GM12865 (cell line): ENCODE measurements at regions not wholly inside any gene's neighbourhood (a gene's known extent, or its start where the extent isn't known, plus 50 kb on each side); places are given as distances from the start of the nearest gene placed in this dataset.

ENCODE experiments used
- DNase-seq: peaks from one replicate; pipeline ENCODE4 v3.0.0; 2010; ENCODE audit warnings: low read depth
- H3K4me3 ChIP-seq: 2 replicates; pipeline ENCODE4 v1.5.1; 2011; ENCODE audit warnings: mild to moderate bottlenecking, low read depth, low read length, control low read depth
- TF ChIP-seq, protein P1 (sequence below): IDR thresholded peaks from 2 replicates; pipeline ENCODE4 v1.5.1; 2011; ENCODE audit warnings: low read length, control low read depth, low read depth, inconsistent platforms; ENCODE audit not compliant: insufficient read depth; ENCODE audit errors: missing control alignments

- no peak overlapping the region for H3K4me3 ChIP-seq
- DNase-seq: no peak
- TF ChIP-seq, protein P1, sequence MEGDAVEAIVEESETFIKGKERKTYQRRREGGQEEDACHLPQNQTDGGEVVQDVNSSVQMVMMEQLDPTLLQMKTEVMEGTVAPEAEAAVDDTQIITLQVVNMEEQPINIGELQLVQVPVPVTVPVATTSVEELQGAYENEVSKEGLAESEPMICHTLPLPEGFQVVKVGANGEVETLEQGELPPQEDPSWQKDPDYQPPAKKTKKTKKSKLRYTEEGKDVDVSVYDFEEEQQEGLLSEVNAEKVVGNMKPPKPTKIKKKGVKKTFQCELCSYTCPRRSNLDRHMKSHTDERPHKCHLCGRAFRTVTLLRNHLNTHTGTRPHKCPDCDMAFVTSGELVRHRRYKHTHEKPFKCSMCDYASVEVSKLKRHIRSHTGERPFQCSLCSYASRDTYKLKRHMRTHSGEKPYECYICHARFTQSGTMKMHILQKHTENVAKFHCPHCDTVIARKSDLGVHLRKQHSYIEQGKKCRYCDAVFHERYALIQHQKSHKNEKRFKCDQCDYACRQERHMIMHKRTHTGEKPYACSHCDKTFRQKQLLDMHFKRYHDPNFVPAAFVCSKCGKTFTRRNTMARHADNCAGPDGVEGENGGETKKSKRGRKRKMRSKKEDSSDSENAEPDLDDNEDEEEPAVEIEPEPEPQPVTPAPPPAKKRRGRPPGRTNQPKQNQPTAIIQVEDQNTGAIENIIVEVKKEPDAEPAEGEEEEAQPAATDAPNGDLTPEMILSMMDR: no peak
Observed at GRCh38 chr10:21184216-21184615, 287.1 kb upstream of the NEBL start.

- no peak overlapping the region for H3K4me3 ChIP-seq
- TF ChIP-seq, protein P1: no peak
- DNase-seq: no peak
Observed at GRCh38 chr10:21183025-21183424, 285.9 kb upstream of the NEBL start.

DNA sequence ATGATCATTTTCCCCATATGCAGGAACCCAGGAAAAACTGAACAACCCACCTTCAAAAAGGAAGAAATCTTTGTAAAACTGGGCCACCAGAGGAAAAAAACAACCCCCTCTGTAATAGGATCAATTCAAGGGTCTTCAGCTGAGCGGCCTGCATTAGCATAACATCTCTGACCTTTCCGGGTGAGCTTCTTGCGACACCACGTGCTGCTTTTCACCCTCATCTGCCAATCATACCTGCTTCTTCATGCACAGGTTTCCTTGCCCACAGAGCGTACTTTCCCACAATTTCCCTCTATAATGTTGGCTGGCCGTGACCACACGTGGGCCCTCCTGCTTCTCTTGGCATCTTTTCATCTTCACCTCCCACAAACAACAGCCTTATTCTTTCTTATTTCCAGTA is 284.3 kb upstream of the NEBL start:
- no peak overlapping the region for H3K4me3 ChIP-seq
- TF ChIP-seq, protein P1: no peak
- DNase-seq: no peak

DNA sequence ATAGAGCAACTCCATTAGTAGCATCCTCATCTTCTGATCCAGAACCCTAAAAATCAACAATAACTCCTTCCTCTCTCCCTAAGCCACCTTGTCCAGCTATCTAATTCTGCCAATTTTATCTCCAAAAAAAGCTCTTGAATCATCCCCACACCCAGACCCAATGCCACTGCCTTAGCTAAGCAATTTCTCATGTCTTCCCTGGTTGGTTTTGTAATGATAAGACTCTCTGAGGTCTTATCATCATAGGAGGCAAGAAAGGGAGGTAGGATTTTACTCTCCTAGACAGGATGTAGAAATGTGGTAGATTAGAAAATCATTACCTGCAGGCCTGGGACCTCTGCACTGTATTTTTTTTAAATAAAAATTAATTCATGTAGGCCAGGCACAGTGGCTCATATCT is 283.5 kb upstream of the NEBL start:
- H3K4me3 ChIP-seq: no peak overlapping the region
- DNase-seq: no peak
- TF ChIP-seq, protein P1: no peak

DNA sequence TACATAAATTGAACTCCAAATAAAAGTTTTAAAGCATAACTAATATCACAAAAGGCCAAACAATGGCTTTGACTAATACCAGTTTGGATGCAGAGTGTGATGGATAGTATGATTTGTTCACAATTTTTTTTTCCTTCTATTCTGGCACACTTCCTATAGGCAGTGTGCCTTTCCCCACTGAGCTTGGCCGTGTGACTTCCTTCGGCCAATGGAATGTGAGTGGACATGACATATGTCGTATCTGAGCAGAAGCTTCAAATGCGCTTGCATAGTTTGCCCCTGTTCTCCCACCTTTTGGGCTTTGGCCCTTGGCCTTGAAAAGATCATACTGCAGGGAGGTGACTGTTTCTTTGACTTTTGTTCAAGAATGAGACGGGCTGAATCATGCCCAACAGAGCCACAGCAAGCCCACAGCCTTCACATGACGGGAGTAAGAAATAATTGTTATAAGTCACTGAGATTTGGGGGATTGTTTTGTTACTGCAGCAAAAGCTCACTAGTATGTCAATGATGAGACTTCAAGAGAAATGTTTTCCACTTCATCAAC is 279.9 kb upstream of the NEBL start:
- DNase-seq: no peak
- no peak overlapping the region for H3K4me3 ChIP-seq
- TF ChIP-seq, protein P1: no peak

- H3K4me3 ChIP-seq: no peak overlapping the region
- TF ChIP-seq, protein P1: no peak
- DNase-seq: no peak
Observed at GRCh38 chr10:21175797-21176196, 278.7 kb upstream of the NEBL start.
